Smooth muscle cell (in vitro differentiated cells): ENCODE measurements at regions not wholly inside any gene's neighbourhood (a gene's known extent, or its start where the extent isn't known, plus 50 kb on each side); places are given as distances from the start of the nearest gene placed in this dataset.

Experiments used
- DNase-seq: peaks from one replicate; lab custom pipeline; 2025; ENCODE audit not compliant: unreplicated experiment; lab: John Stamatoyannopoulos, UW
- H2AFZ ChIP-seq: fragments of 200-600 bp; sonication (generic); 2 replicates; pipeline ENCODE4 v1.6.0; 2016; ENCODE audit warnings: antibody characterized with exemption, low read depth, mild to moderate bottlenecking
- H3F3A ChIP-seq: fragments of 200-600 bp; sonication (generic); 2 replicates; pipeline ENCODE4 v1.6.0; 2017; ENCODE audit warnings: antibody characterized with exemption, low read depth
- H3K27ac ChIP-seq: fragments of 200-600 bp; sonication (generic); 2 replicates; pipeline ENCODE4 v1.5.1; 2016; ENCODE audit warnings: low read depth, mild to moderate bottlenecking
- H3K27me3 ChIP-seq: fragments of 200-600 bp; sonication (generic); 2 replicates; pipeline ENCODE4 v1.6.1; 2016; ENCODE audit warnings: low read depth, mild to moderate bottlenecking
- H3K36me3 ChIP-seq: fragments of 200-600 bp; sonication (generic); 2 replicates; pipeline ENCODE4 v1.5.1; 2016; ENCODE audit warnings: low read depth
- H3K4me1 ChIP-seq: fragments of 200-600 bp; sonication (generic); 2 replicates; pipeline ENCODE4 v1.5.1; 2016; ENCODE audit warnings: low read depth
- H3K4me2 ChIP-seq: fragments of 200-600 bp; sonication (generic); 2 replicates; pipeline ENCODE4 v1.6.0; 2016; ENCODE audit warnings: mild to moderate bottlenecking
- H3K4me3 ChIP-seq: fragments of 200-600 bp; sonication (generic); 2 replicates; pipeline ENCODE4 v1.5.1; 2016; ENCODE audit warnings: mild to moderate bottlenecking
- H3K79me2 ChIP-seq: fragments of 200-600 bp; sonication (generic); 2 replicates; pipeline ENCODE4 v1.6.0; 2016; ENCODE audit warnings: low read depth, mild to moderate bottlenecking
- H3K9ac ChIP-seq: fragments of 200-600 bp; sonication (generic); 2 replicates; pipeline ENCODE4 v1.6.0; 2016; ENCODE audit warnings: low read depth
- H3K9me3 ChIP-seq: fragments of 200-600 bp; sonication (generic); replicated peaks from 2 replicates; pipeline ENCODE4 v1.5.1; 2016; ENCODE audit warnings: low read depth
- H4K20me1 ChIP-seq: fragments of 200-600 bp; sonication (generic); 2 replicates; pipeline ENCODE4 v1.6.0; 2016; ENCODE audit warnings: low read depth
- WGBS: methylation state at CpG from one replicate; pipeline ENCODE4 v1.1.7; 2016; ENCODE audit warnings: low lambda C conversion rate; 5-methylcytosine and 5-hydroxymethylcytosine counted together
- TF ChIP-seq, protein P1 (sequence below): fragments of 200-600 bp; sonication (generic); IDR thresholded peaks from 2 replicates; pipeline ENCODE4 v1.5.1; 2017; ENCODE audit warnings: borderline replicate concordance, mild to moderate bottlenecking, antibody characterized with exemption; ENCODE audit not compliant: insufficient read depth, poor library complexity, severe bottlenecking

DNA sequence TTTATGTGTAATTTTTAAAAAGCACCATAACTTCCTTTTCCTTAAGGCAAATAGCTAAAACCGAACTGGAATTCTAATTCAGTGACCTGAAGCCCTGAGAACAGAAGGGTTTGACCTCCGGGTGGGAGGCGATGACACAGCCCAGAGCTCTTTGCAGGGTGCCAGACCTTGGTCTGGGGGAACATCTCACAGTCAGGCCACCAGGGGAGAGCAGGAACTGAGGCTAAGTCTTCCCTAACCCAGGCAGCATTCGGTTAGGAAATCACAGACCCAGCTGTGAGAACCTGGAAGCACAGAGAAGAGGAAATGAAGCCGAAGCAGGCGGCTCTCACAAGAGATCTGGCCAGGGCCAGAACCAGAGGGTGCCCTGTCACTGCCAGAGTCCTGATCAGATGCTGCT is 444.8 kb downstream of the TTLL7 start:
- 41% methylated on average over 6 of the region's 6 CpGs for WGBS
- DNase-seq: no peak

GRCh38 chr1:83552820-83553219 is 446.1 kb downstream of the TTLL7 start:
- no peaks in the 10 kb centered on the region for H4K20me1 ChIP-seq
- WGBS: 97% methylated on average over 1 of the region's 1 CpG
- no peak overlapping the region for H2AFZ ChIP-seq
- no peaks in the 10 kb centered on the region for H3K27me3 ChIP-seq
- H3F3A ChIP-seq: peaks cover 5% of the 10 kb centered on the region
- H3K9me3 ChIP-seq: no peaks in the 10 kb centered on the region
- TF ChIP-seq, protein P1, sequence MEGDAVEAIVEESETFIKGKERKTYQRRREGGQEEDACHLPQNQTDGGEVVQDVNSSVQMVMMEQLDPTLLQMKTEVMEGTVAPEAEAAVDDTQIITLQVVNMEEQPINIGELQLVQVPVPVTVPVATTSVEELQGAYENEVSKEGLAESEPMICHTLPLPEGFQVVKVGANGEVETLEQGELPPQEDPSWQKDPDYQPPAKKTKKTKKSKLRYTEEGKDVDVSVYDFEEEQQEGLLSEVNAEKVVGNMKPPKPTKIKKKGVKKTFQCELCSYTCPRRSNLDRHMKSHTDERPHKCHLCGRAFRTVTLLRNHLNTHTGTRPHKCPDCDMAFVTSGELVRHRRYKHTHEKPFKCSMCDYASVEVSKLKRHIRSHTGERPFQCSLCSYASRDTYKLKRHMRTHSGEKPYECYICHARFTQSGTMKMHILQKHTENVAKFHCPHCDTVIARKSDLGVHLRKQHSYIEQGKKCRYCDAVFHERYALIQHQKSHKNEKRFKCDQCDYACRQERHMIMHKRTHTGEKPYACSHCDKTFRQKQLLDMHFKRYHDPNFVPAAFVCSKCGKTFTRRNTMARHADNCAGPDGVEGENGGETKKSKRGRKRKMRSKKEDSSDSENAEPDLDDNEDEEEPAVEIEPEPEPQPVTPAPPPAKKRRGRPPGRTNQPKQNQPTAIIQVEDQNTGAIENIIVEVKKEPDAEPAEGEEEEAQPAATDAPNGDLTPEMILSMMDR: no peak
- no peaks in the 10 kb centered on the region for H3K79me2 ChIP-seq
- H3K4me1 ChIP-seq: no peaks in the 10 kb centered on the region
- no peak overlapping the region for H3K4me3 ChIP-seq
- DNase-seq: no peak
- no peak overlapping the region for H3K9ac ChIP-seq
- no peaks in the 10 kb centered on the region for H3K36me3 ChIP-seq
- H3K4me2 ChIP-seq: no peak overlapping the region
- H3K27ac ChIP-seq: no peak overlapping the region

More for the DNA sequence above, 444.8 kb downstream of the TTLL7 start:
- Histone ChIP-seq H3K79me2 (no peaks in the 10 kb centered on the region), H2AFZ (no peak overlapping the region), H3K27ac (no peak overlapping the region), H3K9ac (no peak overlapping the region), H3K9me3 (no peaks in the 10 kb centered on the region), H3K4me3 (no peak overlapping the region), H4K20me1 (no peaks in the 10 kb centered on the region), H3K4me2 (no peak overlapping the region), H3F3A (peaks cover 5% of the 10 kb centered on the region), H3K4me1 (no peaks in the 10 kb centered on the region), H3K36me3 (no peaks in the 10 kb centered on the region), H3K27me3 (no peaks in the 10 kb centered on the region)
- TF ChIP-seq, protein P1: no peak

- H2AFZ ChIP-seq: no peak overlapping the region
- no peak overlapping the region for H3K27ac ChIP-seq
- H3K36me3 ChIP-seq: no peaks in the 10 kb centered on the region
- no peak for DNase-seq
- no peaks in the 10 kb centered on the region for H3K27me3 ChIP-seq
- no peak overlapping the region for H3K9ac ChIP-seq
- no peaks in the 10 kb centered on the region for H3K79me2 ChIP-seq
- no peaks in the 10 kb centered on the region for H4K20me1 ChIP-seq
- no peaks in the 10 kb centered on the region for H3F3A ChIP-seq
- H3K9me3 ChIP-seq: no peaks in the 10 kb centered on the region
- TF ChIP-seq, protein P1: no peak
- no peak overlapping the region for H3K4me2 ChIP-seq
- WGBS: 59% methylated on average over 1 of the region's 1 CpG
- H3K4me3 ChIP-seq: no peak overlapping the region
- H3K4me1 ChIP-seq: no peaks in the 10 kb centered on the region
These were observed 450.6 kb downstream of the TTLL7 start for GRCh38 chr1:83548311-83548710.

DNA sequence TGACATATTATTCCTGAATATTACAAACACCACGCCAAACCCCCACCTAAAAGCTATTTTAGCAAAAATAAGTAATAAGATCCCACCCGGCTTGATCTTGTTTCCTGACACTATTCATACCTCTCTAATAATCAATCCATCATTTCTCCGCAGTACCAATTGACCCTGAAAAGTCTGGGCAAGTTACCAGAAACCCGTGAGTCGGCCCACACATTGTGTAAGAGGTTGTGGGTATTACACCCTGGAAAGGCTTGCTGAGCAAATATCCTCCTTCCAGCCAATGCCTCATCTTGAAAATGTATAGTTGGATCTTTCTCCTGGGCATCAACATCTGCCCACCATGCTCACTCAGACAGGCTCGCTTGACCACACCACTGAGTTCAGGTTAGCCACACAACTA is 451.0 kb downstream of the TTLL7 start:
- no peak for DNase-seq
- TF ChIP-seq, protein P1: no peak

More for the DNA sequence above, 451.0 kb downstream of the TTLL7 start:
- Histone ChIP-seq H3K27me3 (no peaks in the 10 kb centered on the region), H3K79me2 (no peaks in the 10 kb centered on the region), H3F3A (no peaks in the 10 kb centered on the region), H3K9ac (no peak overlapping the region), H3K4me1 (no peaks in the 10 kb centered on the region), H3K36me3 (no peaks in the 10 kb centered on the region), H4K20me1 (no peaks in the 10 kb centered on the region), H3K4me3 (no peak overlapping the region), H2AFZ (no peak overlapping the region), H3K4me2 (no peak overlapping the region), H3K27ac (no peak overlapping the region), H3K9me3 (no peaks in the 10 kb centered on the region)
- WGBS: 84% methylated on average over 6 of the region's 6 CpGs
